IMR-90 (cell line): ENCODE measurements at regions not wholly inside any gene's neighbourhood (a gene's known extent, or its start where the extent isn't known, plus 50 kb on each side); places are given as distances from the start of the nearest gene placed in this dataset.
A peak's percentile ranks its signal among the peaks of the same experiment; 100 is the strongest.

Experiments
- ATAC-seq: fragments of 200-7000 bp; cut with Tn5 transposase; 2 replicates; pipeline ENCODE4 v1.9.1; 2020; ENCODE audit warnings: low read depth, mild to moderate bottlenecking, moderate library complexity
- BruUV-seq: library from RNA; stranded (reverse); fragments of 400-500 nt; replicated peaks from 2 replicates; lab custom pipeline; 2021; lab: Mats Ljungman, UMichigan
- CTCF ChIA-PET: fragments of 300-600 bp; formaldehyde crosslinking; extraction: SDS; loops from one replicate; lab custom pipeline; 2021; ENCODE audit warnings: antibody characterized with exemption; lab: Yijun Ruan, JAX
- POLR2A ChIA-PET: fragments of 300-600 bp; sonication (Branson Sonifier 250); formaldehyde crosslinking; loops from one replicate; lab custom pipeline; 2022; ENCODE audit warnings: antibody characterized with exemption; ENCODE audit not compliant: unreplicated experiment; lab: Charles Lee
- DNase-seq: peaks from one replicate; pipeline ENCODE4 v3.0.0; 2013
- H2AFZ ChIP-seq: replicated peaks from 2 replicates; pipeline ENCODE3; 2013; ENCODE audit warnings: low read length, mild to moderate bottlenecking; ENCODE audit not compliant: poor library complexity
- H2AK5ac ChIP-seq: 2 replicates; pipeline ENCODE4 v1.6.1; 2013; ENCODE audit warnings: low read depth, low read length, inconsistent platforms
- H2AK9ac ChIP-seq: replicated peaks from 2 replicates; pipeline ENCODE3; 2013; ENCODE audit warnings: mild to moderate bottlenecking, low read depth, low read length, moderate library complexity; ENCODE audit not compliant: poor library complexity
- H2BK120ac ChIP-seq: 2 replicates; pipeline ENCODE4 v1.6.1; 2013; ENCODE audit warnings: low read depth, low read length, inconsistent platforms
- H2BK15ac ChIP-seq: 3 replicates; pipeline ENCODE4 v1.6.1; 2013; ENCODE audit warnings: low read depth, low read length, inconsistent platforms
- H2BK20ac ChIP-seq: 2 replicates; pipeline ENCODE4 v1.6.1; 2013; ENCODE audit warnings: low read depth, mild to moderate bottlenecking, inconsistent platforms, low read length, moderate library complexity
- H2BK5ac ChIP-seq: 2 replicates; pipeline ENCODE4 v1.6.1; 2013; ENCODE audit warnings: mild to moderate bottlenecking, low read depth, low read length, inconsistent platforms; ENCODE audit not compliant: poor library complexity, severe bottlenecking
- H3K14ac ChIP-seq: replicated peaks from 2 replicates; pipeline ENCODE4 v1.6.1; 2013; ENCODE audit warnings: low read depth, low read length, inconsistent platforms
- H3K18ac ChIP-seq: 2 replicates; pipeline ENCODE4 v1.6.1; 2013; ENCODE audit warnings: low read depth, low read length, control low read depth
- H3K23ac ChIP-seq: 2 replicates; pipeline ENCODE4 v1.6.1; 2013; ENCODE audit warnings: low read depth, low read length, inconsistent platforms
- H3K27ac ChIP-seq: 2 replicates; pipeline ENCODE4 v1.5.1; 2013; ENCODE audit warnings: mild to moderate bottlenecking, control low read depth, low read length; ENCODE audit not compliant: insufficient read depth
- H3K27me3 ChIP-seq: 2 replicates; pipeline ENCODE4 v1.6.1; 2013; ENCODE audit warnings: low read length; ENCODE audit not compliant: control insufficient read depth, insufficient read depth
- H3K36me3 ChIP-seq: 2 replicates; pipeline ENCODE4 v1.6.1; 2013; ENCODE audit warnings: low read length, mixed read lengths; ENCODE audit not compliant: control insufficient read depth, insufficient read depth
- H3K4ac ChIP-seq: 2 replicates; pipeline ENCODE4 v1.6.1; 2013; ENCODE audit warnings: low read depth, low read length, inconsistent platforms
- H3K4me1 ChIP-seq: 2 replicates; pipeline ENCODE4 v1.6.1; 2013; ENCODE audit warnings: low read length, mixed read lengths; ENCODE audit not compliant: control insufficient read depth, insufficient read depth
- H3K4me2 ChIP-seq: 2 replicates; pipeline ENCODE4 v1.6.1; 2013; ENCODE audit warnings: low read depth, mild to moderate bottlenecking, control low read depth, low read length, moderate library complexity
- H3K4me3 ChIP-seq: 2 replicates; pipeline ENCODE4 v1.5.1; 2013; ENCODE audit warnings: low read depth, mild to moderate bottlenecking, control low read depth, low read length, moderate library complexity; ENCODE audit not compliant: insufficient read depth
- H3K56ac ChIP-seq: 2 replicates; pipeline ENCODE4 v1.6.1; 2013; ENCODE audit warnings: low read length, inconsistent platforms; ENCODE audit not compliant: insufficient read depth; ENCODE audit errors: extremely low read depth
- H3K79me1 ChIP-seq, 2 experiments: 2 replicates each; pipeline ENCODE4 v1.6.1; 2013; ENCODE audit warnings: low read length in 2 of 2, inconsistent platforms in 1 of 2, low read depth in 1 of 2
- H3K9ac ChIP-seq: 2 replicates; pipeline ENCODE4 v1.6.1; 2013; ENCODE audit warnings: low read depth, low read length, control low read depth
- H3K9me1 ChIP-seq: 2 replicates; pipeline ENCODE4 v1.6.1; 2013; ENCODE audit warnings: low read length, inconsistent platforms; ENCODE audit not compliant: insufficient read depth
- H3K9me3 ChIP-seq: 2 replicates; pipeline ENCODE4 v1.6.1; 2013; ENCODE audit warnings: low read length; ENCODE audit not compliant: control insufficient read depth, insufficient read depth
- H4K20me1 ChIP-seq: 2 replicates; pipeline ENCODE4 v1.6.1; 2013; ENCODE audit warnings: low read length, inconsistent platforms; ENCODE audit not compliant: insufficient read depth
- H4K5ac ChIP-seq: 2 replicates; pipeline ENCODE4 v1.6.1; 2013; ENCODE audit warnings: mild to moderate bottlenecking, low read depth, low read length, control low read depth
- H4K8ac ChIP-seq, 2 experiments: 2 replicates each; pipeline ENCODE4 v1.6.1; 2013; ENCODE audit warnings: low read depth in 2 of 2, low read length in 2 of 2, control low read depth in 1 of 2, inconsistent platforms in 1 of 2
- H4K91ac ChIP-seq: 2 replicates; pipeline ENCODE4 v1.6.1; 2013; ENCODE audit warnings: low read depth, low read length, inconsistent platforms; ENCODE audit not compliant: insufficient read depth
- BHLHE40 ChIP-seq: fragments of 150-350 bp; IDR thresholded peaks from 2 replicates; pipeline ENCODE4 v1.6.1; 2016; ENCODE audit warnings: mild to moderate bottlenecking, low read depth, low read length
- CEBPB ChIP-seq: IDR thresholded peaks from 2 replicates; pipeline ENCODE4 v1.6.1; 2012; ENCODE audit warnings: low read depth, low read length, improper control_type of control experiment
- CHD1 ChIP-seq: IDR thresholded peaks from 2 replicates; pipeline ENCODE4 v1.6.1; 2012; ENCODE audit warnings: low read depth, low read length, improper control_type of control experiment
- CTCF ChIP-seq: conservative IDR thresholded peaks from 2 replicates; pipeline ENCODE4 v1.5.1; 2012; ENCODE audit warnings: mild to moderate bottlenecking, low read depth, low read length, improper control_type of control experiment
- ELK1 ChIP-seq: fragments of 150-350 bp; IDR thresholded peaks from 2 replicates; pipeline ENCODE4 v1.6.1; 2016; ENCODE audit warnings: low read depth, mild to moderate bottlenecking, low read length, moderate library complexity, borderline replicate concordance
- FOS ChIP-seq: fragments of 150-350 bp; IDR thresholded peaks from 2 replicates; pipeline ENCODE4 v1.6.1; 2016; ENCODE audit warnings: low read depth, low read length
- MAFK ChIP-seq: IDR thresholded peaks from 2 replicates; pipeline ENCODE4 v1.6.1; 2012; ENCODE audit warnings: low read depth, low read length, improper control_type of control experiment
- MAZ ChIP-seq: IDR thresholded peaks from 2 replicates; pipeline ENCODE4 v1.6.1; 2012; ENCODE audit warnings: low read depth, mild to moderate bottlenecking, low read length, improper control_type of control experiment, moderate library complexity, borderline replicate concordance
- MXI1 ChIP-seq: IDR thresholded peaks from 2 replicates; pipeline ENCODE4 v1.6.1; 2012; ENCODE audit warnings: low read depth, mild to moderate bottlenecking, low read length, moderate library complexity, borderline replicate concordance
- NFE2L2 ChIP-seq: fragments of 150-350 bp; IDR thresholded peaks from 2 replicates; pipeline ENCODE4 v1.6.1; 2016; ENCODE audit warnings: low read depth, mild to moderate bottlenecking, low read length
- POLR2A ChIP-seq: IDR thresholded peaks from 2 replicates; pipeline ENCODE4 v1.6.1; 2012; ENCODE audit warnings: mild to moderate bottlenecking, low read depth, low read length
- RAD21 ChIP-seq: IDR thresholded peaks from 2 replicates; pipeline ENCODE4 v1.6.1; 2012; ENCODE audit warnings: low read length, improper control_type of control experiment
- RCOR1 ChIP-seq: IDR thresholded peaks from 2 replicates; pipeline ENCODE4 v1.6.1; 2012; ENCODE audit warnings: mild to moderate bottlenecking, low read length, improper control_type of control experiment; ENCODE audit not compliant: insufficient replicate concordance
- RFX5 ChIP-seq: IDR thresholded peaks from 2 replicates; pipeline ENCODE4 v1.8.0; 2012; ENCODE audit warnings: low read depth, mild to moderate bottlenecking, low read length, moderate library complexity
- SMC3 ChIP-seq: fragments of 150-350 bp; IDR thresholded peaks from 2 replicates; pipeline ENCODE4 v1.6.1; 2016; ENCODE audit warnings: low read depth, mild to moderate bottlenecking, antibody characterized with exemption, low read length, moderate library complexity
- USF2 ChIP-seq: fragments of 150-350 bp; IDR thresholded peaks from 2 replicates; pipeline ENCODE4 v1.6.1; 2017; ENCODE audit warnings: mild to moderate bottlenecking, antibody characterized with exemption, low read length, low read depth
- WGBS, 2 experiments: methylation state at CpG; one replicate each; pipeline versions ENCODE4 v1.1.5 to v1.1.7; 2013; ENCODE audit warnings: missing lambda C conversion rate in 2 of 2; ENCODE audit not compliant: insufficient read length in 1 of 2; ENCODE audit errors: extremely low coverage in 2 of 2; 5-methylcytosine and 5-hydroxymethylcytosine counted together
- dilution Hi-C: fragments of 300-500 bp; cut with HindIII; formaldehyde crosslinking; loops from one replicate; pipeline ENCODE4 v1.14.3; 2018; ENCODE audit warnings: low sequenced_read_pairs; ENCODE audit not compliant: unreplicated experiment
- in situ Hi-C: fragments of 300-500 bp; cut with MboI; formaldehyde crosslinking; loops from 3 replicates; pipeline ENCODE4 v1.14.3; 2019; ENCODE audit warnings: low sequenced_read_pairs, inconsistent platforms, mixed read lengths
- intact Hi-C: fragments of 100-400 bp; cut with micrococcal nuclease; formaldehyde crosslinking; loops from 2 replicates; pipeline ENCODE4 v1.10.0; 2022

- Histone ChIP-seq H4K5ac (no peak overlapping the region), H4K91ac (peak overlapping the region; percentile 36; the same call in 1 of the 2 replicates), H3K27me3 (no peaks in the 10 kb centered on the region), H3K23ac (no peak overlapping the region), H3K56ac (no peak overlapping the region), H3K9me3 (peaks cover 2% of the 10 kb centered on the region), H3K27ac (no peak overlapping the region), H2AK9ac (no peak overlapping the region), H3K36me3 (no peaks in the 10 kb centered on the region), H2AK5ac (peak overlapping the region; percentile 18; the same call in 1 of the 2 replicates), H3K4me3 (no peak overlapping the region), H3K9ac (no peak overlapping the region), H4K20me1 (no peaks in the 10 kb centered on the region), H2BK5ac (no peak overlapping the region), H3K4ac (peak overlapping the region; percentile 27), H3K14ac (no peak overlapping the region; the same call in 1 of the 2 replicates), H2BK15ac (no peak overlapping the region), H2BK20ac (peak overlapping the region; percentile 27; the same call in 1 of the 2 replicates), H3K79me1 (no peaks in the 10 kb centered on the region), H3K18ac (peak overlapping the region; percentile 47; the same call in 1 of the 2 replicates), H2BK120ac (peak overlapping the region; percentile 21; the same call in 1 of the 2 replicates), H3K9me1 (peaks cover 2% of the 10 kb centered on the region; the same call in 1 of the 2 replicates), H3K4me2 (no peak overlapping the region), H3K4me1 (peaks cover 5% of the 10 kb centered on the region), H2AFZ (peak overlapping the region; percentile 62), H4K8ac (no peak overlapping the region)
- CTCF ChIA-PET: interaction anchor here (0.6 kb wide), 1 partner anchor 120 kb away, joined by 3 read pairs; no protein-coding TSS in a partner anchor
- DNase-seq: no peak
- no peak for ATAC-seq
- intact Hi-C loops: no loop called here
- no TSS peak for BruUV-seq
- dilution Hi-C loops: no loop called here
- POLR2A ChIA-PET: no interaction called here
- no CpG with 5 or more reads among the region's 2 CpGs for WGBS, 2 experiments
- in situ Hi-C loops: no loop called here
- no peak for TF ChIP-seq RCOR1
- no peak for TF ChIP-seq FOS
- no peak for TF ChIP-seq MAZ
- no peak for TF ChIP-seq RAD21
- TF ChIP-seq CTCF: no peak
- TF ChIP-seq RFX5: no peak
- TF ChIP-seq NFE2L2: no peak
- TF ChIP-seq SMC3: no peak
- TF ChIP-seq POLR2A: no peak
- no peak for TF ChIP-seq ELK1
- no peak for TF ChIP-seq MAFK
- no peak for TF ChIP-seq USF2
- TF ChIP-seq MXI1: no peak
- TF ChIP-seq CHD1: no peak
- no peak for TF ChIP-seq BHLHE40
- TF ChIP-seq CEBPB: no peak
Observed at GRCh38 chr7:13032576-13032975, 345.1 kb downstream of the ARL4A start.
